Amniotic epithelial cell (primary cell): ENCODE measurements at regions not wholly inside any gene's neighbourhood (a gene's known extent, or its start where the extent isn't known, plus 50 kb on each side); places are given as distances from the start of the nearest gene placed in this dataset.
A peak's percentile ranks its signal among the peaks of the same experiment; 100 is the strongest.
"Not testable (repeated sequence)": the region's sequence is repeated elsewhere in the genome, so short reads cannot be mapped to it uniquely, and the experiment has no call there.

Source experiments
- DNase-seq: peaks from one replicate; pipeline ENCODE4 v3.0.0-alpha.2; 2010; ENCODE audit warnings: low read depth

- DNase-seq, result no peak
Observed at GRCh38 chr15:31433091-31433490, 106.5 kb downstream of the KLF13 start.

GRCh38 chr15:31433574-31433973 lies 106.9 kb downstream of the KLF13 start:
- no peak for DNase-seq

GRCh38 chr15:31434275-31434587 lies 107.6 kb downstream of the KLF13 start:
- no peak for DNase-seq

- peak; percentile 75 for DNase-seq
Observed at GRCh38 chr15:31434588-31435260, 108.1 kb downstream of the KLF13 start.

GRCh38 chr15:31435261-31435911 lies 108.8 kb downstream of the KLF13 start:
- peak; percentile 78 for DNase-seq

GRCh38 chr15:31435912-31436628 lies 109.4 kb downstream of the KLF13 start:
- no peak for DNase-seq

GRCh38 chr15:31437686-31438085 lies 111.1 kb downstream of the KLF13 start:
- no peak for DNase-seq

GRCh38 chr15:31438601-31439265 lies 112.1 kb downstream of the KLF13 start:
- no peak for DNase-seq

GRCh38 chr15:31439328-31439727 lies 112.7 kb downstream of the KLF13 start:
- DNase-seq, result no peak

- not testable (repeated sequence) for DNase-seq
Observed at GRCh38 chr15:31440216-31440615, 113.6 kb downstream of the KLF13 start.

- no peak for DNase-seq
Observed at GRCh38 chr15:31440754-31441311, 114.2 kb downstream of the KLF13 start.

- no peak for DNase-seq
Observed at GRCh38 chr15:31442226-31442625, 115.6 kb downstream of the KLF13 start.

- DNase-seq, result peak; percentile 95
Observed at GRCh38 chr15:31442699-31443111, 116.1 kb downstream of the KLF13 start.

- no peak for DNase-seq
Observed at GRCh38 chr15:31444844-31445243, 118.2 kb downstream of the KLF13 start.

- DNase-seq, result no peak
Observed at GRCh38 chr15:31446546-31446945, 119.9 kb downstream of the KLF13 start.

- DNase-seq, result no peak
Observed at GRCh38 chr15:31447931-31448634, 121.4 kb downstream of the KLF13 start.

- DNase-seq, result no peak
Observed at GRCh38 chr15:31448635-31448979, 122.0 kb downstream of the KLF13 start.

- DNase-seq, result no peak
Observed at GRCh38 chr15:31452595-31453557, 126.2 kb downstream of the KLF13 start.

GRCh38 chr15:31453558-31454318 lies 127.1 kb downstream of the KLF13 start:
- no peak for DNase-seq

GRCh38 chr15:31455499-31455898 lies 128.9 kb downstream of the KLF13 start:
- DNase-seq, result no peak
